SK-N-SH treated with all-trans-retinoic acid at 6 μM for 48 hours (cell line): ENCODE measurements at regions not wholly inside any gene's neighbourhood (a gene's known extent, or its start where the extent isn't known, plus 50 kb on each side); places are given as distances from the start of the nearest gene placed in this dataset.

Source experiments
- ATAC-seq: fragments of 200-7000 bp; cut with Tn5 transposase; 3 replicates; pipeline ENCODE4 v1.9.1; 2020; ENCODE audit warnings: mild to moderate bottlenecking, moderate library complexity
- BACH2 ChIP-seq: fragments of 250-450 bp; sonication (Bioruptor Pico); IDR thresholded peaks from 2 replicates; pipeline ENCODE4 v1.9.0; 2021; ENCODE audit warnings: mild to moderate bottlenecking, borderline replicate concordance
- CREB5 ChIP-seq: fragments of 250-450 bp; sonication (Bioruptor Pico); IDR thresholded peaks from 2 replicates; pipeline ENCODE4 v1.5.1; 2020; ENCODE audit warnings: low read depth, mild to moderate bottlenecking, moderate library complexity
- CSDC2 ChIP-seq: fragments of 250-450 bp; sonication (Bioruptor Pico); IDR thresholded peaks from 2 replicates; pipeline ENCODE4 v1.5.0; 2020; ENCODE audit warnings: mild to moderate bottlenecking, moderate library complexity
- CSRNP3 ChIP-seq: fragments of 250-450 bp; sonication (Bioruptor Pico); IDR thresholded peaks from 2 replicates; pipeline ENCODE4 v1.5.1; 2021; ENCODE audit warnings: mild to moderate bottlenecking, moderate library complexity
- ESRRG ChIP-seq: fragments of 250-450 bp; sonication (Bioruptor Pico); IDR thresholded peaks from 2 replicates; pipeline ENCODE4 v1.6.1; 2021; ENCODE audit warnings: mild to moderate bottlenecking
- ISL1 ChIP-seq: fragments of 250-450 bp; sonication (Bioruptor Pico); IDR thresholded peaks from 2 replicates; pipeline ENCODE4 v2.1.2; 2022; ENCODE audit warnings: mild to moderate bottlenecking, moderate library complexity
- PATZ1 ChIP-seq: fragments of 250-450 bp; sonication (Bioruptor Pico); IDR thresholded peaks from 2 replicates; pipeline ENCODE4 v1.8.0; 2020; ENCODE audit warnings: mild to moderate bottlenecking, moderate library complexity, borderline replicate concordance
- POU6F1 ChIP-seq: fragments of 250-450 bp; sonication (Bioruptor Pico); IDR thresholded peaks from 2 replicates; pipeline ENCODE4 v1.8.0; 2021; ENCODE audit warnings: low read depth, mild to moderate bottlenecking, moderate library complexity, borderline replicate concordance
- PPARA ChIP-seq: fragments of 250-450 bp; sonication (Bioruptor Pico); IDR thresholded peaks from 2 replicates; pipeline ENCODE4 v1.5.0; 2020; ENCODE audit warnings: mild to moderate bottlenecking, borderline replicate concordance
- RARB ChIP-seq: fragments of 250-450 bp; sonication (Bioruptor Pico); IDR thresholded peaks from 2 replicates; pipeline ENCODE4 v1.8.0; 2021; ENCODE audit warnings: mild to moderate bottlenecking, moderate library complexity
- SNAI2 ChIP-seq: fragments of 250-450 bp; sonication (Bioruptor Pico); IDR thresholded peaks from 2 replicates; pipeline ENCODE4 v1.5.0; 2020; ENCODE audit warnings: mild to moderate bottlenecking, moderate library complexity
- TCF4 ChIP-seq: fragments of 250-450 bp; sonication (Bioruptor Pico); IDR thresholded peaks from 2 replicates; pipeline ENCODE4 v1.8.0; 2021; ENCODE audit warnings: mild to moderate bottlenecking, moderate library complexity, borderline replicate concordance
- TSHZ2 ChIP-seq: fragments of 250-450 bp; sonication (Bioruptor Pico); IDR thresholded peaks from 2 replicates; pipeline ENCODE4 v1.5.0; 2020; ENCODE audit warnings: mild to moderate bottlenecking, moderate library complexity
- ZC3H10 ChIP-seq: fragments of 250-450 bp; sonication (Bioruptor Pico); IDR thresholded peaks from 2 replicates; pipeline ENCODE4 v1.5.1; 2021; ENCODE audit warnings: mild to moderate bottlenecking, moderate library complexity
- ZFP30 ChIP-seq: fragments of 450-650 bp; formaldehyde crosslinking; IDR thresholded peaks from 2 replicates; pipeline ENCODE4 v1.5.0; 2022; ENCODE audit warnings: mild to moderate bottlenecking, moderate library complexity
- ZNF565 ChIP-seq: fragments of 450-650 bp; formaldehyde crosslinking; conservative IDR thresholded peaks from 2 replicates; pipeline ENCODE4 v1.5.0; 2020; ENCODE audit warnings: low read depth, mild to moderate bottlenecking, moderate library complexity
- ZNF70 ChIP-seq: fragments of 450-650 bp; formaldehyde crosslinking; IDR thresholded peaks from 2 replicates; pipeline ENCODE4 v1.5.0; 2020; ENCODE audit warnings: mild to moderate bottlenecking, moderate library complexity
- ZNF8 ChIP-seq: fragments of 450-650 bp; formaldehyde crosslinking; IDR thresholded peaks from 2 replicates; pipeline ENCODE4 v1.5.0; 2020; ENCODE audit warnings: mild to moderate bottlenecking, moderate library complexity

- TF ChIP-seq CSRNP3 (no peak), ZFP30 (CRISPR knock-in tag) (no peak), ZC3H10 (peak; percentile 88), PATZ1 (CRISPR knock-in tag) (no peak), ESRRG (no peak), PPARA (no peak), SNAI2 (no peak), ZNF70 (CRISPR knock-in tag) (no peak), BACH2 (no peak), RARB (no peak)
Observed at GRCh38 chr1:82903626-82904025, 1095.3 kb downstream of the TTLL7 start (continued).

GRCh38 chr1:82901561-82901960, 1097.4 kb downstream of the TTLL7 start:
- no peak for TF ChIP-seq ZNF70 (CRISPR knock-in tag)
- no peak for TF ChIP-seq CSRNP3
- TF ChIP-seq ZNF565 (CRISPR knock-in tag), result no peak
- no peak for TF ChIP-seq BACH2
- TF ChIP-seq RARB, result no peak
- TF ChIP-seq ZNF8 (CRISPR knock-in tag), result no peak
- no peak for ATAC-seq

GRCh38 chr1:82901118-82901517, 1097.8 kb downstream of the TTLL7 start:
- peak; percentile 75 for ATAC-seq
- no peak for TF ChIP-seq ESRRG
- no peak for TF ChIP-seq RARB
- peak; percentile 94 for TF ChIP-seq TCF4 (CRISPR knock-in tag)

- no peak for ATAC-seq
Observed at GRCh38 chr1:82899017-82899416, 1098.3 kb downstream of the ADGRL2 start.

More at GRCh38 chr1:82899017-82899416, 1098.3 kb downstream of the ADGRL2 start:
- TF ChIP-seq ZNF8 (CRISPR knock-in tag) (no peak), TSHZ2 (CRISPR knock-in tag) (no peak), ISL1 (CRISPR knock-in tag) (no peak), CREB5 (CRISPR knock-in tag) (no peak), ZC3H10 (no peak), CSDC2 (no peak), PPARA (no peak), PATZ1 (CRISPR knock-in tag) (no peak), BACH2 (no peak), ZFP30 (CRISPR knock-in tag) (no peak), ZNF565 (CRISPR knock-in tag) (no peak), SNAI2 (no peak), POU6F1 (CRISPR knock-in tag) (no peak), TCF4 (CRISPR knock-in tag) (no peak)
